NCI-H1092 treated with DMSO at 0.1 percent for 48 hours (cell line): ENCODE measurements at regions not wholly inside any gene's neighbourhood (a gene's known extent, or its start where the extent isn't known, plus 50 kb on each side); places are given as distances from the start of the nearest gene placed in this dataset.
"Not testable (repeated sequence)": the region's sequence is repeated elsewhere in the genome, so short reads cannot be mapped to it uniquely, and the experiment has no call there.

Experiments used
- DNase-seq: peaks from one replicate; lab custom pipeline; 2025; lab: John Stamatoyannopoulos, UW

GRCh38 chr1:191366686-191367085 lies 791.6 kb upstream of the RGS18 start:
- no peak for DNase-seq

- DNase-seq, result no peak
These were observed 789.2 kb upstream of the RGS18 start for GRCh38 chr1:191368891-191369654.

- DNase-seq, result no peak
These were observed 786.6 kb upstream of the RGS18 start for GRCh38 chr1:191371626-191372025.

- no peak for DNase-seq
These were observed 770.0 kb upstream of the RGS18 start for GRCh38 chr1:191388283-191388682.

GRCh38 chr1:191396622-191397021 lies 761.6 kb upstream of the RGS18 start:
- no peak for DNase-seq

DNA sequence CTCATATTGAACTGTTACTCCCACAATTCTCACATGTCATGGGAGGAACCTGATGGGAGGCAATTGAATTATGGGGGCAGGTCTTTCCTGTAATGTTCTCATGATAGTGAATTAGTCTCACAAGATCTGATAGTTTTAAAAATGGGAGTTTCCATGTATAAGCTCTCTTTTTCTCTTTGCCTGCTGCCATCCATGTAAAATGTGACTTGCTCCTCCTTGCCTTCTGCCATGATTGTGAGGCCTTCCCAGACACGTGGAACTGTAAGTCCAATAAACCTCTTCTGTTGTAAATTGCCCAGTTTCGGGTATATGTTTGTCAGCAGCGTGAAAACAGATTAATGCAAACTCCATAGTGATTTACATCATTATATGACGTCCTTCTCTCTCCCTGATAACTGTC lies 759.7 kb upstream of the RGS18 start:
- DNase-seq, result no peak

- no peak for DNase-seq
These were observed 752.8 kb upstream of the RGS18 start for GRCh38 chr1:191405417-191405816.

DNA sequence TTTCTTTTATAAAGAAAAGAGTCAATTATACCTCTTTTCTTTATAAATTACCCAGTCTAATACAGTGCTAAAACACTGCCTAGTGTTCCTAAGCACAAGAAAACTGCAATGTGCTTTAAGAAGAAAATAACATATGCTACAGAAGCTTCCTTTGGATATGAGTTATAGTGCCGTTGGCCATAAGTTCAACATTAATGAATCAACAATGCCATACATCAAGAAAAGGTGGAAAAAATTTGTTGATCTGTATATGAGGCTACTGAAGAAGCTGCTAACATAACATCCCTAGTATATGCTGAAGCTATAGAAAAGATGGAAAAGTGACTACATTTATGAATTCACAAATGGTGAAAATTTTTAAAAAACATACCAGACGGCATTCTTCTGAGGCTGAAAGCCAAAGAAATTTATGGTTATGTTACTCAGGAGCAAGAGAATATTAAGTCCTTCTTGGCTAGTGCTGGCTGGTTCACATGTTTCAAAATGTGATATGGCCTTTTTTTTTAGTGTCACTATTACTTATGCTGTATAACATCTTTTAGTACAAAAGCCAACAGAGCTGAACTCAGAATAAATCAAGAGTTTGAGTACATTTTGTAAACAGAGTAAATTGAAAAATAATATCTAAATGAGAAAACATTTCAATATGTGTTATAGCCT lies 743.2 kb upstream of the RGS18 start:
- no peak for DNase-seq

DNA sequence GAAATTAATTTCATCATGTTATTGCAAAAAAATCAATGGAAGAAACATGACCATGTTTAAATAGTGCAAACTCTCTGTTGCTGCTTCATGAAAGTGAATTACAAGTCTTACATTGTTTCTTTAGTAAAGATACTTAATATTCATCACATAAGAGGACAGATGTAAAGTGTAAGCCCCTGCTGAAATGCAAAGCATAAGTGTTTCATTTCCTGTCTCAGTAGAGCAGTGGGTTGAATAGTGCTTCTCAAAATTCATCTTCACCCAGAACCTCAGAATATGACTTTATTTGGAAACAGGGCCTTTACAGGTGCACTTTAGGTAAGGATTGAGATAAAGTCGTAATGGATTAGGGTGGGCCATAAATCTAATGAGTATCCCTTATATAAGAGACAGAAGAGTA lies 738.4 kb upstream of the RGS18 start:
- DNase-seq, result no peak

- no peak for DNase-seq
These were observed 730.7 kb upstream of the RGS18 start for GRCh38 chr1:191427593-191427992.

GRCh38 chr1:191432817-191433216 lies 725.4 kb upstream of the RGS18 start:
- no peak for DNase-seq

- no peak for DNase-seq
These were observed 719.3 kb upstream of the RGS18 start for GRCh38 chr1:191438979-191439378.

GRCh38 chr1:191448279-191448678 lies 710.0 kb upstream of the RGS18 start:
- not testable (repeated sequence) for DNase-seq

DNA sequence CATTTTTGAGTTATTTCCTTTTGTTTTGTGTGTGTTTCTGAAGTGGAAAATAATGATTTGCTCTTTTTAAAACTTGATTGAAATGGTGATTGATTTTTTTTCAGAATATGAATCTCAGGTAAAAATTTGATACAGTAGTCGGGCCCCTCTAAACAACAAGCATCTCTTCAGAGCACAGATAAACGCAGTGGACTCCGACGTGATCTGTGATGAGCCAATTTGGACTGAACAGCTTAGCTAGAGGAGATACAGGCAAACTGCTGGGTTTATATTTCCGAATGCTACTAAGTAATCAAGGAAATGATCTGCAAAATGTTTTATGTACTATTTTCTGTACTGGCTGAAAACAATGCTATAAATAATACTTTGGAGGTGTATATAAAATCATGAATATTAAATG lies 705.7 kb upstream of the RGS18 start:
- no peak for DNase-seq

GRCh38 chr1:191453487-191453886 lies 704.8 kb upstream of the RGS18 start:
- DNase-seq, result no peak

DNA sequence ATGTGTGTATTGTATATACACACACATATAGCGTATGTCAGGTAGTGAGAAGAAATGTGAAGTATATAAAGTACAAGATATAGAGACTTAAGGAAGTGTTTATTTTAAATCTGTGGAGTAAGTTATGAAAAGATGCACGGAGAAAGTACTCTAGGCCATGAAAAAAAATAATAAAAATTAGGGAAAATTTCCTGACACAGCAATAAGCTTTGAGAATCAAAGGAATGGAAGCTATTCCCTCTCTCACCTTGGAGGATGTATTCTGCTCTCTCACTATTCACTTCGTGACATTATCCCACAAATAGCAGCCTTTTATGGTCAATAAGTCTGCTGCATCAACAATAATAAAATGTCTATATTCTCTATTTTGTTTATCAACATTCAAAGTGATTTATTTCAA lies 700.4 kb upstream of the RGS18 start:
- DNase-seq, result no peak

- DNase-seq, result no peak
These were observed 698.0 kb upstream of the RGS18 start for GRCh38 chr1:191460234-191460633.

DNA sequence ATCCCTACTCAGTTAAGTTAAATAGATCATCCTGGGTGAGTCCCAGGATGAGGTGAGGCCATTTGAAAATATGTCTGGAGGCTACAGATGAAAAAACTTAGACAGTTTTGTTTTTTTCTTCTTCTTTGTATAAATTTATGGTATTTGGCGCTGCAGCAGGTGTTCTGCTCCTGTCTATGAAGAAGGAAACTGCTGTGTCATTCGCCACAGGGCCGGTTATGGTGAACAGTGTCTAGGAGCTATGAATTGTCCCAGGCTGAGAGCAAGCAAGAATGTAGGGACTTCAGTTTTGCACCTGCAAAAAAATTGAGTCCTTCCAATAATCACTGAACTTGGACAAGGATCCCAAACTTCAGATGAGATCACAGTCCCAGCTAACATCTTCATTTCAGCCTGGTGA lies 674.3 kb upstream of the RGS18 start:
- no peak for DNase-seq

DNA sequence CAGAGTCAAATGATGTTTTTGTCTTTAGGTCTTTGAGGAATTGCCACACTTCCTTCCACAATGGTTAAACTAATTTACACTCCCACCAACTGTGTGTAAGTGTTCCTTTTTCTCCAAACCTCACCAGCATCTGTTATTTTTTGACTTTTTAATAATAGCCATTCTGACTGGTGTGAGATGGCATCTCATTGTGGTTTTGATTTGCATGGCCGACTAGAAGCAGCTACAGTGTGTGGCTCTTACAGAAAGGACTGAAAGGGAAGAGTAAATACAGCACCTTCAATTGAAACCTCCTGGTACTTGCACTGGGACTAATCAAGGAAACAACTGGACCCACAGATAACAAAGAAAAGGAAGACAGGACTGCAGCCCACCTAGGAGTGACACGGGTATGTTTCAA lies 668.0 kb upstream of the RGS18 start:
- no peak for DNase-seq

DNA sequence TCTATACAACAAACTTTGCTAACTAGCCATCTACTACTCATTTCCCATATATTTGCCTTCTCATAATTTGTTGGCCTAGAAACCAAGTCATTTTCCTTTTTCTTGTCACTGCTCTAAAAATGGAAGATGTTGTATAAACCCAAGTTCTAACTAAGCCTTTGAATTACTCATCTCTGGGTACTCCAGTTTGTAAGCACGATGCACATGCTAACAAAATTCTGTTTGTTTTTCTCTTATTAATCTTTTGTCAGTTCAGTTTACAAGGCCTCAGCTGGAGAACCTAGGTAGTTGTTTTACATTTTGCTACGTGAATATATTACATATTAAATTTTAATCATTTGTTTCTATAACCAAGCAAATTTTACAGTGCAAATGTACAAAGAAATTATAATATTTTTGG lies 663.2 kb upstream of the RGS18 start:
- DNase-seq, result no peak

DNA sequence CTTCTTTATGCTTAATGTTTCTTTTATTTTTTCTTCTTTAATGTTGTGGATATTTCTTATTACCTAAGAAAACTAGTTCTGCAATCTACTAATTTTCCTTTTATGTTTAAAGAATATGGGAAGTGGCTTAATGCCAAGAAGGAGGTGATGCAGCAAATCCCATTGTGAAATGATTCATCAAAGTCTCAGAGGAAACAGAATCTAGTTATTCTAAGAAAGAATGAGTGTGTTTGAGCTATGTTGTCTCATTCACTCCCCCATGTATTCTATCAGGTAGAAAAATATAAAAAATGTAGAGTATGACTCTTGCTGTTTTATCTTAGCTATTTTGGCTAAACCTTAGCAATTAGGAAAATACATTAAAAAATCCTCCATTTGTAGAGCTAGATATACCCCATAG lies 659.9 kb upstream of the RGS18 start:
- no peak for DNase-seq

GRCh38 chr1:191498825-191499224 lies 659.4 kb upstream of the RGS18 start:
- DNase-seq, result no peak

GRCh38 chr1:191504999-191505398 lies 653.3 kb upstream of the RGS18 start:
- no peak for DNase-seq

GRCh38 chr1:191508239-191508638 lies 650.0 kb upstream of the RGS18 start:
- no peak for DNase-seq
